HL-60 (cell line): ENCODE measurements at regions not wholly inside any gene's neighbourhood (a gene's known extent, or its start where the extent isn't known, plus 50 kb on each side); places are given as distances from the start of the nearest gene placed in this dataset.

ENCODE experiments used
- GABPA ChIP-seq: IDR thresholded peaks from 2 replicates; pipeline ENCODE4 v1.6.1; 2012; ENCODE audit warnings: low read depth
- POLR2AphosphoS5 ChIP-seq: IDR thresholded peaks from 2 replicates; pipeline ENCODE4 v1.6.1; 2012; ENCODE audit warnings: low read depth
- SPI1 ChIP-seq: IDR thresholded peaks from 2 replicates; pipeline ENCODE4 v1.6.1; 2012; ENCODE audit warnings: low read depth, mild to moderate bottlenecking, borderline replicate concordance
- TF ChIP-seq, protein P1 (sequence below): IDR thresholded peaks from one replicate; pipeline ENCODE4 v1.5.1; 2011; ENCODE audit warnings: low read length, control low read depth, inconsistent platforms; ENCODE audit not compliant: insufficient read depth

DNA sequence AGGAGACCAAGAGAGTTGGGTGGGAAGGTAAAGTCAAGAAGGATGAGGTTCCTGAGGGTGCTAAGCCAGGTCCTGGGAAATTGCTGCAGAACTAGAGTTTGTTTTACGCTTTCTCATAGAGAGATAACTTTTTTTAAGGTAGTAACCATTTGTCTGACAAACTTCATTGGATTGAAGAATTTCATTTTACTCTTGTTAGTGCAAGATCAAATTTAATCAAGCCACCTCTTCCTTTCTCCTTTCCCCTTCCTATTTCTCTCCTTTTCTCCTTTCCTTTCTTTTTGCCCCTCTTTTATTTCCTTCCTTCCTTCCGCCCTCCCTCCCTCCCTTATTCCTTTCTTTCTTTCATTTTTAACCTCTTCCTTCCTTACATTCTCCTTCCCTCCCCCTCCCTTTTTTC is 65.4 kb downstream of the RDH14 start:
- TF ChIP-seq GABPA (no peak), POLR2AphosphoS5 (no peak), SPI1 (no peak)
- TF ChIP-seq, protein P1, sequence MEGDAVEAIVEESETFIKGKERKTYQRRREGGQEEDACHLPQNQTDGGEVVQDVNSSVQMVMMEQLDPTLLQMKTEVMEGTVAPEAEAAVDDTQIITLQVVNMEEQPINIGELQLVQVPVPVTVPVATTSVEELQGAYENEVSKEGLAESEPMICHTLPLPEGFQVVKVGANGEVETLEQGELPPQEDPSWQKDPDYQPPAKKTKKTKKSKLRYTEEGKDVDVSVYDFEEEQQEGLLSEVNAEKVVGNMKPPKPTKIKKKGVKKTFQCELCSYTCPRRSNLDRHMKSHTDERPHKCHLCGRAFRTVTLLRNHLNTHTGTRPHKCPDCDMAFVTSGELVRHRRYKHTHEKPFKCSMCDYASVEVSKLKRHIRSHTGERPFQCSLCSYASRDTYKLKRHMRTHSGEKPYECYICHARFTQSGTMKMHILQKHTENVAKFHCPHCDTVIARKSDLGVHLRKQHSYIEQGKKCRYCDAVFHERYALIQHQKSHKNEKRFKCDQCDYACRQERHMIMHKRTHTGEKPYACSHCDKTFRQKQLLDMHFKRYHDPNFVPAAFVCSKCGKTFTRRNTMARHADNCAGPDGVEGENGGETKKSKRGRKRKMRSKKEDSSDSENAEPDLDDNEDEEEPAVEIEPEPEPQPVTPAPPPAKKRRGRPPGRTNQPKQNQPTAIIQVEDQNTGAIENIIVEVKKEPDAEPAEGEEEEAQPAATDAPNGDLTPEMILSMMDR = no peak
